Fibroblast of mammary gland (primary cell): ENCODE measurements at regions not wholly inside any gene's neighbourhood (a gene's known extent, or its start where the extent isn't known, plus 50 kb on each side); places are given as distances from the start of the nearest gene placed in this dataset.

Experiments used
- DNase-seq: peaks from one replicate; pipeline ENCODE4 v3.0.0-alpha.2; 2010; ENCODE audit warnings: low read depth
- H3K4me3 ChIP-seq: 2 replicates; pipeline ENCODE4 v1.5.1; 2011; ENCODE audit warnings: low read depth, mild to moderate bottlenecking, low read length, moderate library complexity; ENCODE audit not compliant: control insufficient read depth
- CTCF ChIP-seq: conservative IDR thresholded peaks from 2 replicates; pipeline ENCODE4 v1.5.1; 2011; ENCODE audit warnings: low read depth, low read length, inconsistent platforms; ENCODE audit not compliant: control insufficient read depth, insufficient read depth

GRCh38 chr6:133610227-133610840, 278.6 kb upstream of the TCF21 start:
- no peak for TF ChIP-seq CTCF
- no peak overlapping the region for H3K4me3 ChIP-seq
- peak; percentile 89 for DNase-seq

- DNase-seq: peak; percentile 89
- no peak overlapping the region for H3K4me3 ChIP-seq
- TF ChIP-seq CTCF: no peak
Measured at GRCh38 chr6:133610971-133611370, 277.9 kb upstream of the TCF21 start.

GRCh38 chr6:133612459-133612858, 276.5 kb upstream of the TCF21 start:
- H3K4me3 ChIP-seq: no peak overlapping the region
- no peak for DNase-seq
- TF ChIP-seq CTCF: no peak

- no peak overlapping the region for H3K4me3 ChIP-seq
- no peak for TF ChIP-seq CTCF
- no peak for DNase-seq
Measured at GRCh38 chr6:133613211-133613610, 275.7 kb upstream of the TCF21 start.

- peak; percentile 78 for DNase-seq
- no peak for TF ChIP-seq CTCF
- H3K4me3 ChIP-seq: no peak overlapping the region
Measured at GRCh38 chr6:133621751-133622150, 267.2 kb upstream of the TCF21 start.

- TF ChIP-seq CTCF: no peak
- no peak overlapping the region for H3K4me3 ChIP-seq
- DNase-seq: peak; percentile 88
Measured at GRCh38 chr6:133623065-133623464, 265.8 kb upstream of the TCF21 start.

- DNase-seq: peak; percentile 34
- TF ChIP-seq CTCF: no peak
- H3K4me3 ChIP-seq: no peak overlapping the region
Measured at GRCh38 chr6:133623621-133624020, 265.3 kb upstream of the TCF21 start.
